WTC11 (cell line): ENCODE measurements at regions not wholly inside any gene's neighbourhood (a gene's known extent, or its start where the extent isn't known, plus 50 kb on each side); places are given as distances from the start of the nearest gene placed in this dataset.

Source experiments
- ATAC-seq: fragments of 200-7000 bp; cut with Tn5 transposase; 2 replicates; pipeline ENCODE4 v1.10.0; 2021; ENCODE audit warnings: mild to moderate bottlenecking, moderate library complexity
- CTCF ChIA-PET: fragments of 300-600 bp; sonication (Branson Sonifier 250); formaldehyde crosslinking; loops from one replicate; lab custom pipeline; 2021; ENCODE audit warnings: antibody characterized with exemption; lab: Charles Lee
- POLR2A ChIA-PET: fragments of 350-600 bp; sonication (Branson Sonifier 250); formaldehyde crosslinking; loops from one replicate; lab custom pipeline; 2021; ENCODE audit warnings: antibody characterized with exemption; lab: Charles Lee
- DNase-seq: peaks from one replicate; pipeline ENCODE4 v3.0.0; 2021; ENCODE audit warnings: low spot score
- H3K27ac Mint-ChIP-seq: 2 replicates; pipeline ENCODE4 v1.8.0; 2021; ENCODE audit warnings: mixed read lengths
- H3K27me3 Mint-ChIP-seq: 2 replicates; pipeline ENCODE4 v1.8.0; 2021; ENCODE audit warnings: low read depth, mild to moderate bottlenecking, moderate library complexity, mixed read lengths
- H3K36me3 Mint-ChIP-seq: 2 replicates; pipeline ENCODE4 v1.8.0; 2021; ENCODE audit warnings: mixed read lengths
- H3K4me1 Mint-ChIP-seq: 2 replicates; pipeline ENCODE4 v1.8.0; 2022; ENCODE audit warnings: mixed read lengths
- H3K4me3 Mint-ChIP-seq: 2 replicates; pipeline ENCODE4 v1.8.0; 2021; ENCODE audit warnings: mild to moderate bottlenecking, moderate library complexity, mixed read lengths
- H3K9me3 Mint-ChIP-seq: 2 replicates; pipeline ENCODE4 v1.8.0; 2021; ENCODE audit warnings: mixed read lengths
- ATF1 ChIP-seq: sonication (generic); formaldehyde crosslinking; IDR thresholded peaks from 2 replicates; pipeline ENCODE4 v1.8.1; 2023; ENCODE audit warnings: mild to moderate bottlenecking, moderate library complexity, missing genetic modification reagents
- E2F5 ChIP-seq: sonication (generic); formaldehyde crosslinking; IDR thresholded peaks from 2 replicates; pipeline ENCODE4 v1.8.1; 2022; ENCODE audit warnings: mild to moderate bottlenecking, moderate library complexity, missing genetic modification reagents
- FOXK1 ChIP-seq: sonication (generic); formaldehyde crosslinking; IDR thresholded peaks from 2 replicates; pipeline ENCODE4 v1.8.0; 2022; ENCODE audit warnings: mild to moderate bottlenecking, moderate library complexity, missing genetic modification reagents
- GRHL2 ChIP-seq: fragments of 250-450 bp; sonication (Bioruptor Pico); IDR thresholded peaks from 2 replicates; pipeline ENCODE4 v1.8.0; 2022; ENCODE audit warnings: mild to moderate bottlenecking, moderate library complexity; ENCODE audit not compliant: insufficient replicate concordance, severe bottlenecking
- GTF2I ChIP-seq: fragments of 250-450 bp; sonication (Bioruptor Pico); conservative IDR thresholded peaks from 2 replicates; pipeline ENCODE4 v1.4.0; 2021; ENCODE audit warnings: mild to moderate bottlenecking
- HMGA2 ChIP-seq: fragments of 250-450 bp; sonication (Bioruptor Pico); IDR thresholded peaks from 2 replicates; pipeline ENCODE4 v1.4.0; 2021; ENCODE audit warnings: mild to moderate bottlenecking, moderate library complexity
- KAT7 ChIP-seq: sonication (generic); formaldehyde crosslinking; IDR thresholded peaks from 2 replicates; pipeline ENCODE4 v1.8.1; 2023; ENCODE audit warnings: missing genetic modification reagents, mild to moderate bottlenecking, borderline replicate concordance
- MXD4 ChIP-seq: fragments of 250-450 bp; sonication (Bioruptor Pico); IDR thresholded peaks from 2 replicates; pipeline ENCODE4 v1.8.0; 2021; ENCODE audit warnings: mild to moderate bottlenecking, moderate library complexity, borderline replicate concordance
- MYBL2 ChIP-seq: sonication (generic); formaldehyde crosslinking; IDR thresholded peaks from 2 replicates; pipeline ENCODE4 v1.8.1; 2023; ENCODE audit warnings: mild to moderate bottlenecking, moderate library complexity, missing genetic modification reagents
- NFATC4 ChIP-seq: fragments of 250-450 bp; sonication (Bioruptor Pico); IDR thresholded peaks from 2 replicates; pipeline ENCODE4 v1.9.0; 2021; ENCODE audit warnings: mild to moderate bottlenecking
- NR1H2 ChIP-seq: sonication (generic); formaldehyde crosslinking; IDR thresholded peaks from 2 replicates; pipeline ENCODE4 v1.9.0; 2021; ENCODE audit warnings: mild to moderate bottlenecking, moderate library complexity, missing genetic modification reagents
- SMAD3 ChIP-seq: sonication (generic); formaldehyde crosslinking; IDR thresholded peaks from 2 replicates; pipeline ENCODE4 v1.8.0; 2022; ENCODE audit warnings: missing genetic modification reagents, mild to moderate bottlenecking, borderline replicate concordance
- SMAD4 ChIP-seq: sonication (generic); formaldehyde crosslinking; IDR thresholded peaks from 2 replicates; pipeline ENCODE4 v1.8.0; 2022; ENCODE audit warnings: mild to moderate bottlenecking, missing genetic modification reagents
- SP1 ChIP-seq: sonication (generic); formaldehyde crosslinking; conservative IDR thresholded peaks from 2 replicates; pipeline ENCODE4 v1.8.1; 2022; ENCODE audit warnings: missing genetic modification reagents
- STAT6 ChIP-seq: sonication (generic); formaldehyde crosslinking; conservative IDR thresholded peaks from 2 replicates; pipeline ENCODE4 v1.8.1; 2023; ENCODE audit warnings: mild to moderate bottlenecking, low read depth, missing genetic modification reagents, moderate library complexity
- TEAD1 ChIP-seq: sonication (generic); formaldehyde crosslinking; IDR thresholded peaks from 2 replicates; pipeline ENCODE4 v1.8.0; 2022; ENCODE audit warnings: mild to moderate bottlenecking, missing genetic modification reagents
- ZNF396 ChIP-seq: fragments of 250-450 bp; sonication (Bioruptor Pico); IDR thresholded peaks from 2 replicates; pipeline ENCODE4 v1.8.0; 2021; ENCODE audit warnings: mild to moderate bottlenecking, moderate library complexity, borderline replicate concordance
- ZNF416 ChIP-seq: fragments of 250-450 bp; sonication (Bioruptor Pico); IDR thresholded peaks from 2 replicates; pipeline ENCODE4 v1.9.0; 2021; ENCODE audit warnings: mild to moderate bottlenecking, inconsistent platforms
- ZNF425 ChIP-seq: fragments of 250-450 bp; sonication (Bioruptor Pico); conservative IDR thresholded peaks from 2 replicates; pipeline ENCODE4 v1.9.0; 2021; ENCODE audit warnings: mild to moderate bottlenecking
- TF ChIP-seq, protein P1 (sequence below): sonication (generic); formaldehyde crosslinking; IDR thresholded peaks from 2 replicates; pipeline ENCODE4 v1.8.0; 2023; ENCODE audit warnings: missing genetic modification reagents
- TF ChIP-seq, protein P2 (sequence below): fragments of 250-450 bp; sonication (Bioruptor Pico); IDR thresholded peaks from 2 replicates; pipeline ENCODE4 v1.8.0; 2021; ENCODE audit warnings: mild to moderate bottlenecking
- TF ChIP-seq, protein P3 (sequence below): sonication (generic); formaldehyde crosslinking; IDR thresholded peaks from 2 replicates; pipeline ENCODE4 v1.8.1; 2023; ENCODE audit warnings: mild to moderate bottlenecking, missing genetic modification reagents
- TF ChIP-seq, protein P4 (sequence below): sonication (generic); formaldehyde crosslinking; IDR thresholded peaks from 2 replicates; pipeline ENCODE4 v1.8.1; 2022; ENCODE audit warnings: mild to moderate bottlenecking, missing genetic modification reagents, moderate library complexity, borderline replicate concordance

DNA sequence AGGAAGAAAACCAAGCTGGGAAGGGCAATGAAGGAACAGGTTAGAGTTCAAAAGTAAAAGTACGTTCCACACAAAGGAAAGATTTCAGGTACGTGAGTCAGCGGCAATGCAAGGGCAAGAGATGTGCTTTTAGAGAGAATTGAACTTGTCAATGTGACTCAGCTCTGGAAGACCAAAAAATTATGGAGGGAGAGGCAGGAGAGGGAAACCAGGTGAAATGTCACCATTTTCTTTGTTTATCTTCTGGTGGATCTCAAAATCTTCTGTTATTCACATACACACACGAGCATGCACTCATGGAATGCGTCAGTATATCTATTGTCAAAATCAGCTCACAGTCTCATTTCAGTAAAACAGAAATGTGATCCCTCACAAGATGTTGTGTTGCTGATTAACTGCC lies 148.8 kb upstream of the RFX3 start:
- H3K27me3 Mint-ChIP-seq, result no peaks in the 10 kb centered on the region
- DNase-seq (no peak), ATAC-seq (no peak)
- no peak overlapping the region for H3K4me3 Mint-ChIP-seq
- H3K27ac Mint-ChIP-seq, result no peak overlapping the region
- H3K4me1 Mint-ChIP-seq, result no peaks in the 10 kb centered on the region
- no peaks in the 10 kb centered on the region for H3K36me3 Mint-ChIP-seq
- CTCF ChIA-PET, result no interaction called here
- TF ChIP-seq NFATC4 (CRISPR knock-in tag) (no peak), SP1 (no peak), ZNF425 (CRISPR knock-in tag) (no peak), ZNF396 (no peak), ATF1 (CRISPR knock-in tag) (no peak), SMAD4 (no peak), ZNF416 (CRISPR knock-in tag) (no peak), MXD4 (CRISPR knock-in tag) (no peak), STAT6 (CRISPR knock-in tag) (no peak), MYBL2 (CRISPR knock-in tag) (no peak), HMGA2 (CRISPR knock-in tag) (no peak), GRHL2 (CRISPR knock-in tag) (no peak)
- TF ChIP-seq, protein P1, sequence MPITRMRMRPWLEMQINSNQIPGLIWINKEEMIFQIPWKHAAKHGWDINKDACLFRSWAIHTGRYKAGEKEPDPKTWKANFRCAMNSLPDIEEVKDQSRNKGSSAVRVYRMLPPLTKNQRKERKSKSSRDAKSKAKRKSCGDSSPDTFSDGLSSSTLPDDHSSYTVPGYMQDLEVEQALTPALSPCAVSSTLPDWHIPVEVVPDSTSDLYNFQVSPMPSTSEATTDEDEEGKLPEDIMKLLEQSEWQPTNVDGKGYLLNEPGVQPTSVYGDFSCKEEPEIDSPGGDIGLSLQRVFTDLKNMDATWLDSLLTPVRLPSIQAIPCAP, result no peak
- TF ChIP-seq, protein P2, sequence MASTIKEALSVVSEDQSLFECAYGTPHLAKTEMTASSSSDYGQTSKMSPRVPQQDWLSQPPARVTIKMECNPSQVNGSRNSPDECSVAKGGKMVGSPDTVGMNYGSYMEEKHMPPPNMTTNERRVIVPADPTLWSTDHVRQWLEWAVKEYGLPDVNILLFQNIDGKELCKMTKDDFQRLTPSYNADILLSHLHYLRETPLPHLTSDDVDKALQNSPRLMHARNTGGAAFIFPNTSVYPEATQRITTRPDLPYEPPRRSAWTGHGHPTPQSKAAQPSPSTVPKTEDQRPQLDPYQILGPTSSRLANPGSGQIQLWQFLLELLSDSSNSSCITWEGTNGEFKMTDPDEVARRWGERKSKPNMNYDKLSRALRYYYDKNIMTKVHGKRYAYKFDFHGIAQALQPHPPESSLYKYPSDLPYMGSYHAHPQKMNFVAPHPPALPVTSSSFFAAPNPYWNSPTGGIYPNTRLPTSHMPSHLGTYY (CRISPR knock-in tag), result no peak
- TF ChIP-seq, protein P3, sequence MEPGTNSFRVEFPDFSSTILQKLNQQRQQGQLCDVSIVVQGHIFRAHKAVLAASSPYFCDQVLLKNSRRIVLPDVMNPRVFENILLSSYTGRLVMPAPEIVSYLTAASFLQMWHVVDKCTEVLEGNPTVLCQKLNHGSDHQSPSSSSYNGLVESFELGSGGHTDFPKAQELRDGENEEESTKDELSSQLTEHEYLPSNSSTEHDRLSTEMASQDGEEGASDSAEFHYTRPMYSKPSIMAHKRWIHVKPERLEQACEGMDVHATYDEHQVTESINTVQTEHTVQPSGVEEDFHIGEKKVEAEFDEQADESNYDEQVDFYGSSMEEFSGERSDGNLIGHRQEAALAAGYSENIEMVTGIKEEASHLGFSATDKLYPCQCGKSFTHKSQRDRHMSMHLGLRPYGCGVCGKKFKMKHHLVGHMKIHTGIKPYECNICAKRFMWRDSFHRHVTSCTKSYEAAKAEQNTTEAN (CRISPR knock-in tag), result no peak
- TF ChIP-seq, all 79 proteins: peak for 0
- POLR2A ChIA-PET, result interaction anchor here (0.6 kb wide), 1 partner anchor 299 kb away, joined by 3 read pairs; no protein-coding TSS in a partner anchor
- no peaks in the 10 kb centered on the region for H3K9me3 Mint-ChIP-seq

DNA sequence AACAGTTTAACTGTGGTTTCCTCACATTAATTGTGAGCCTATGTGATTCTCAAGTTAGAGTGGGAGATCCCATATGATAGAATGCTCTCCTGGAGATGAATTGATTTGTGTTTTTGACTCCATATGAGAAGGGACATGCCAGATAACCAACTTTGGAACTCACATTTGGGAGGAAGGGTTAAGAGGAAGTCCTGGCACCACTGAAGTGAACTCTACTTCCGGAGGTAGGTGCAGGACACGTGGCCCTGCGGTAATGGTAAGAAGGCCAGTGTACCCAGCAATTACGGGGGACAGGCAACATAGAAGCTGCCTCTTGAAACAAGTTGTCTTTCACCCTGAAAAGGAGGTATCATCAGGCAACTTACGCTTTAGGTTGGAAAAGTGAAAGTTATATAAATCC lies 146.6 kb upstream of the RFX3 start:
- no peaks in the 10 kb centered on the region for H3K36me3 Mint-ChIP-seq
- CTCF ChIA-PET, result no interaction called here
- H3K27ac Mint-ChIP-seq, result no peak overlapping the region; the same call in 1 of the 2 replicates
- no peaks in the 10 kb centered on the region for H3K9me3 Mint-ChIP-seq
- no peak overlapping the region for H3K4me3 Mint-ChIP-seq
- ATAC-seq (no peak), DNase-seq (no peak)
- H3K27me3 Mint-ChIP-seq, result no peaks in the 10 kb centered on the region
- no peaks in the 10 kb centered on the region for H3K4me1 Mint-ChIP-seq
- POLR2A ChIA-PET, result no interaction called here
- TF ChIP-seq SMAD3 (CRISPR knock-in tag), result no peak
- TF ChIP-seq KAT7 (CRISPR knock-in tag), result no peak
- no peak for TF ChIP-seq GTF2I
- TF ChIP-seq ZNF416 (CRISPR knock-in tag), result no peak
- TF ChIP-seq FOXK1 (CRISPR knock-in tag), result no peak
- TF ChIP-seq TEAD1, result no peak
- TF ChIP-seq E2F5 (CRISPR knock-in tag), result no peak
- no peak for TF ChIP-seq NR1H2 (CRISPR knock-in tag)
- no peak for TF ChIP-seq ZNF425 (CRISPR knock-in tag)
- TF ChIP-seq NFATC4 (CRISPR knock-in tag), result no peak
- TF ChIP-seq, protein P4, sequence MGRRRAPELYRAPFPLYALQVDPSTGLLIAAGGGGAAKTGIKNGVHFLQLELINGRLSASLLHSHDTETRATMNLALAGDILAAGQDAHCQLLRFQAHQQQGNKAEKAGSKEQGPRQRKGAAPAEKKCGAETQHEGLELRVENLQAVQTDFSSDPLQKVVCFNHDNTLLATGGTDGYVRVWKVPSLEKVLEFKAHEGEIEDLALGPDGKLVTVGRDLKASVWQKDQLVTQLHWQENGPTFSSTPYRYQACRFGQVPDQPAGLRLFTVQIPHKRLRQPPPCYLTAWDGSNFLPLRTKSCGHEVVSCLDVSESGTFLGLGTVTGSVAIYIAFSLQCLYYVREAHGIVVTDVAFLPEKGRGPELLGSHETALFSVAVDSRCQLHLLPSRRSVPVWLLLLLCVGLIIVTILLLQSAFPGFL, result no peak
